ENCODE measurements at regions not wholly inside any gene's neighbourhood (a gene's known extent, or its start where the extent isn't known, plus 50 kb on each side); places are given as distances from the start of the nearest gene placed in this dataset.

DNA sequence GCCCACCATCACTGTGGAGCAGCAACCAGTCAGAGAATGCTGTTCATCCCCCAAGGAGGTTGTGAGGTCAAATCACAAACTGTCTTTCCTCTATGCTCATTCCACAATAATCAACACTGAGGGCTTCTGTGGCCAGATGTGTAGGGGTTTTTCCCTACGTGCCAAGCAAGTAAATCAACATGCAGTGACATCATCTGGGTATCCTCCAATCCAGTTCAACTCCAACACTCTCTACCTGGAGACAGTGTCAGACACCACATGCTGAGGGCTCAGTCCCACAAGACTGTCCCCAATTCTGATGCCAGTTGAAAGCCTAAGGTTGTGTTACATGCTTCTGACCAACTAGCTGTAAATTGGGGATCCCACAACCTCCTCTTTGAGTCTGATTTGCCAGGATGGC, 57.3 kb upstream of the DMRT1 start:
- Histone ChIP-seq H3K9me3 (no peaks in the 10 kb centered on the region), H3K4me3 (no peak overlapping the region), H3K27ac (no peak overlapping the region), H3K36me3 (no peaks in the 10 kb centered on the region), H3K27me3 (no peaks in the 10 kb centered on the region), H3K4me1 (ENCODE audit: insufficient read depth) (no peaks in the 10 kb centered on the region)
- WGBS, 3 donors: 25 to 40% (median 25%) methylated on average over 1 of the region's 1 CpG
- DNase-seq: no peak
- intact Hi-C loops (cut with DNase I): no loop called here
- TF ChIP-seq, protein P1, sequence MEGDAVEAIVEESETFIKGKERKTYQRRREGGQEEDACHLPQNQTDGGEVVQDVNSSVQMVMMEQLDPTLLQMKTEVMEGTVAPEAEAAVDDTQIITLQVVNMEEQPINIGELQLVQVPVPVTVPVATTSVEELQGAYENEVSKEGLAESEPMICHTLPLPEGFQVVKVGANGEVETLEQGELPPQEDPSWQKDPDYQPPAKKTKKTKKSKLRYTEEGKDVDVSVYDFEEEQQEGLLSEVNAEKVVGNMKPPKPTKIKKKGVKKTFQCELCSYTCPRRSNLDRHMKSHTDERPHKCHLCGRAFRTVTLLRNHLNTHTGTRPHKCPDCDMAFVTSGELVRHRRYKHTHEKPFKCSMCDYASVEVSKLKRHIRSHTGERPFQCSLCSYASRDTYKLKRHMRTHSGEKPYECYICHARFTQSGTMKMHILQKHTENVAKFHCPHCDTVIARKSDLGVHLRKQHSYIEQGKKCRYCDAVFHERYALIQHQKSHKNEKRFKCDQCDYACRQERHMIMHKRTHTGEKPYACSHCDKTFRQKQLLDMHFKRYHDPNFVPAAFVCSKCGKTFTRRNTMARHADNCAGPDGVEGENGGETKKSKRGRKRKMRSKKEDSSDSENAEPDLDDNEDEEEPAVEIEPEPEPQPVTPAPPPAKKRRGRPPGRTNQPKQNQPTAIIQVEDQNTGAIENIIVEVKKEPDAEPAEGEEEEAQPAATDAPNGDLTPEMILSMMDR (IDR thresholded peaks at IDR 0.05): no peak
- TF ChIP-seq EP300 (IDR thresholded peaks at IDR 0.05) (no peak), POLR2A (IDR thresholded peaks at IDR 0.05) (no peak)

DNA sequence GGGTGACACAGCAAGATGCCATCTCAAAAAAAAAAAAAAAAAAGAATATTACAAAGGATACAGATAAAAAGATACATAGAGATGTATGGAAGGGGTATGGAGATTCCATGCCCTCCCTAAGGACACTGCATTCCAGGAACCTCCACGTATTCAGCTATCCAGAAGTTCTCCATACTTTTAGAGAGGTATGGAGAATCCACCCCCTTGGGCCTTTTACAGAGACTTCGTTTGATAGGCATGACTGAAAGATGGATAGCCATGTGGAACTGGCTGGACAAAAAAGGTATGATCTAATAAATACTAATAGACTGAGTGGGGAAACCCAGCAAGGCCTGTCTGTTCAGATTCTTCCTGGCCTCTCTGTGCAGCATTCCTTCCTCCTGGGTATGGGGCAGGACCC, 56.6 kb upstream of the DMRT1 start:
- Histone ChIP-seq H3K27me3 (no peaks in the 10 kb centered on the region), H3K27ac (no peak overlapping the region), H3K36me3 (no peaks in the 10 kb centered on the region), H3K4me1 (ENCODE audit: insufficient read depth) (no peaks in the 10 kb centered on the region), H3K9me3 (no peaks in the 10 kb centered on the region), H3K4me3 (no peak overlapping the region)
- no peak for DNase-seq
- 81 to 87% (median 82%) methylated on average over 2 of the region's 2 CpGs for WGBS, 3 donors
- intact Hi-C loops (cut with DNase I): no loop called here
- no peak for TF ChIP-seq POLR2A (IDR thresholded peaks at IDR 0.05)
- no peak for TF ChIP-seq EP300 (IDR thresholded peaks at IDR 0.05)
- TF ChIP-seq, protein P1 (IDR thresholded peaks at IDR 0.05): no peak

DNA sequence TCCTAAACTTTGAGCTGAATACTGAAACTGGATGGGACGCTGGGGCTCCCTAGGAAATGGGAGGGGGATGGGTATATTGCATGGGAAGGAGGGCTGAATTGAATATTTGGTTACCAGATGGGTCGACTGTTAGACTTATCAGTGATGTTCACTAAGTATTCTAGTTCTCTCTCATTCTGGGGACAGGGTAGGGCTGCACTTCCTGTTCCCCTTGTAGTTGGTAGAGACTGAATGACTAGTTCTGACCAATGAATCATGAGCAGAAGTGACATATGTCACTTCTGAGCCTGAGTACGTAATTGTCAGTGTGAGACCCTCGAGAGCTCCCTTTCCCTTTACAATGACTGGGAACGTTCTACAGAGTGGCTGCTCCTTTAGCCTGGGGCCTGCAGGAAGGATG, 55.5 kb upstream of the DMRT1 start:
- Histone ChIP-seq H3K36me3 (no peaks in the 10 kb centered on the region), H3K27ac (no peak overlapping the region), H3K27me3 (no peaks in the 10 kb centered on the region), H3K4me1 (ENCODE audit: insufficient read depth) (no peaks in the 10 kb centered on the region), H3K4me3 (no peak overlapping the region), H3K9me3 (no peaks in the 10 kb centered on the region)
- 69 to 89% (median 82%) methylated on average over 5 of the region's 5 CpGs for WGBS, 3 donors
- intact Hi-C loops (cut with DNase I): no loop called here
- DNase-seq: no peak
- TF ChIP-seq, protein P1 (IDR thresholded peaks at IDR 0.05): no peak
- TF ChIP-seq POLR2A (IDR thresholded peaks at IDR 0.05) (no peak), EP300 (IDR thresholded peaks at IDR 0.05) (no peak)

DNA sequence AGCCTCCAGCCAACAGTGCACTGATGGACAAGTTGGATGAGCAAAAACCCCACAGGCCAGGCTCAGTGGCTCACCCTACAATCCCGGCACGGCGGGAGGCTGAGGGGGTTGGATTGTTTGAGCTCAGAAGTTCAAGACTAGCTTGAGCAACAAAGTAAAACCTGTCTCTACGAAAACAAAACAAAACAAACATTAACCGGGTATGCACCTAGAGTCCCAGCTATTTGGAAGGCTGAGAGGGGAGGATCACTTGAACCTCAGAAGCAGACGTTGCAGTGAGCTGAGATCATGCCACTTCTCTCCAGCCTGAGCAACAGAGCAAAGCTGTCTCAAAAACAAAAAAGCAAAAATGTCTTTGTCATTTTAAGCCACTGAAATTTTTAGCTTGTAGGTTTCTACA, 55.1 kb upstream of the DMRT1 start:
- no peak overlapping the region for H3K4me3 ChIP-seq
- no peaks in the 10 kb centered on the region for H3K36me3 ChIP-seq
- no peak for TF ChIP-seq EP300 (IDR thresholded peaks at IDR 0.05)
- TF ChIP-seq, protein P1 (IDR thresholded peaks at IDR 0.05): no peak
- no peak for DNase-seq
- intact Hi-C loops (cut with DNase I): no loop called here
- 62 to 82% (median 68%) methylated on average over 6 of the region's 6 CpGs for WGBS, 3 donors
- H3K27ac ChIP-seq: no peak overlapping the region
- H3K4me1 ChIP-seq (ENCODE audit: insufficient read depth): no peaks in the 10 kb centered on the region
- no peaks in the 10 kb centered on the region for H3K9me3 ChIP-seq
- no peaks in the 10 kb centered on the region for H3K27me3 ChIP-seq

DNA sequence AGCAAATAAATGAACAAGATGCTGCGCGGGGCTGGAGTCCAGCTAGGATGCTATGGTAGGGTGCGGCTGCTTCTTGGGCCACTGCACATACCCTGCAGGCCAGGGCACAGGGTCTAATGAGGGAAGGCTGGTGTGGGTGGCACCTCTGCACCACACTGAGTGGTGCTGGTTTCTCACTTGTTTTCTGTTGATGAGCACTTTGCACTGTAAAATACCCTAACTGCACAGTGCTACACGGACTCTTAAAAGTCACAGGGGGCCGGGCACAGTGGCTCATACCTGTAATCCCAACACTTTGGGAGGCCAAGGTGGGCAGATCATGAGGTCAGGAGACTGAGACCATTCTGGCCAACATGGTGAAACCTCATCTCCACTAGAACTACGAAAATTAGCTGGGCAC, 52.7 kb upstream of the DMRT1 start:
- Histone ChIP-seq H3K4me1 (ENCODE audit: insufficient read depth) (no peaks in the 10 kb centered on the region), H3K36me3 (no peaks in the 10 kb centered on the region), H3K9me3 (no peaks in the 10 kb centered on the region), H3K27ac (no peak overlapping the region), H3K27me3 (no peaks in the 10 kb centered on the region), H3K4me3 (no peak overlapping the region)
- TF ChIP-seq POLR2A (IDR thresholded peaks at IDR 0.05) (no peak), EP300 (IDR thresholded peaks at IDR 0.05) (no peak)
- TF ChIP-seq, protein P1 (IDR thresholded peaks at IDR 0.05): no peak
- no peak for DNase-seq
- intact Hi-C loops (cut with DNase I): no loop called here
- WGBS, 3 donors: 95 to 98% (median 95%) methylated on average over 6 of the region's 6 CpGs
